B cell (primary cell): ENCODE measurements at regions not wholly inside any gene's neighbourhood (a gene's known extent, or its start where the extent isn't known, plus 50 kb on each side); places are given as distances from the start of the nearest gene placed in this dataset.

Experiments
- ATAC-seq: fragments of 200-7000 bp; cut with Tn5 transposase; one replicate; pipeline ENCODE4 v1.10.0; 2021; ENCODE audit warnings: low read depth, mild to moderate bottlenecking, moderate number of reproducible peaks, moderate library complexity
- CTCF ChIA-PET: fragments of 350-600 bp; sonication (Branson Sonifier 250); formaldehyde crosslinking; loops from one replicate; lab custom pipeline; 2021; ENCODE audit warnings: antibody characterized with exemption, inconsistent platforms; lab: Charles Lee
- POLR2A ChIA-PET: fragments of 350-600 bp; sonication (Branson Sonifier 250); formaldehyde crosslinking; loops from one replicate; lab custom pipeline; 2021; ENCODE audit warnings: antibody characterized with exemption; lab: Charles Lee
- DNase-seq: peaks from one replicate; pipeline ENCODE4 v3.0.0; 2013
- H2AFZ ChIP-seq: 2 replicates; pipeline ENCODE4 v1.6.1; 2012; ENCODE audit warnings: mild to moderate bottlenecking, low read depth, low read length; ENCODE audit not compliant: insufficient read depth, poor library complexity, severe bottlenecking
- H3K27ac ChIP-seq, 2 donors: 1 replicate in 1 of 2; 2 replicates in 1 of 2; pipeline ENCODE4 v1.5.1; 2012 to 2013; ENCODE audit warnings: low read length in 2 of 2, mild to moderate bottlenecking in 2 of 2, moderate library complexity in 1 of 2
- H3K27me3 ChIP-seq, 4 experiments: fragments of 200-600 bp in 1 of 4; sonication (generic) in 1 of 4; replicated peaks in 1 of 4; 1 replicate in 2 of 4; 2 replicates in 2 of 4; pipeline versions ENCODE4 v1.6.1 to v1.7.0; 2013 to 2016; ENCODE audit warnings: low read length in 3 of 4, mild to moderate bottlenecking in 2 of 4, mixed read lengths in 1 of 4, moderate library complexity in 1 of 4; ENCODE audit not compliant: insufficient read depth in 4 of 4, control insufficient read depth in 3 of 4; ENCODE audit errors: control extremely low read depth in 1 of 4
- H3K36me3 ChIP-seq, 2 experiments: replicated peaks in 1 of 2; 1 replicate in 1 of 2; 2 replicates in 1 of 2; pipeline versions ENCODE4 v1.6.1 to v1.7.1; 2013; ENCODE audit warnings: low read length in 1 of 2; ENCODE audit not compliant: insufficient read depth in 2 of 2, control insufficient read depth in 1 of 2; ENCODE audit errors: control extremely low read depth in 1 of 2, extremely low read depth in 1 of 2
- H3K4me1 ChIP-seq, 2 donors: fragments of 200-600 bp in 1 of 2; sonication (generic) in 1 of 2; 1 replicate in 1 of 2; 2 replicates in 1 of 2; pipeline versions ENCODE4 v1.5.1 to v1.6.1; 2013 to 2017; ENCODE audit warnings: low read length in 2 of 2; ENCODE audit not compliant: control insufficient read depth in 2 of 2, insufficient read depth in 2 of 2
- H3K4me2 ChIP-seq: replicated peaks from 2 replicates; pipeline ENCODE3; 2012; ENCODE audit warnings: mild to moderate bottlenecking, low read depth, low read length; ENCODE audit not compliant: poor library complexity, severe bottlenecking
- H3K4me3 ChIP-seq, 5 experiments: fragments of 200-600 bp in 1 of 5; sonication (generic) in 1 of 5; 1 replicate in 3 of 5; 2 replicates in 2 of 5; pipeline versions ENCODE4 v1.5.1 to v1.7.0; 2011 to 2016; ENCODE audit warnings: low read length in 4 of 5, mild to moderate bottlenecking in 4 of 5, low read depth in 2 of 5, control low read depth in 1 of 5, moderate library complexity in 1 of 5; ENCODE audit not compliant: insufficient read depth in 1 of 5; ENCODE audit errors: control extremely low read depth in 1 of 5, extremely low read depth in 1 of 5
- H3K79me2 ChIP-seq: fragments of 200-600 bp; sonication (generic); one replicate; pipeline ENCODE4 v1.6.0; 2016; ENCODE audit warnings: low read length; ENCODE audit not compliant: control insufficient read depth, insufficient read depth
- H3K9ac ChIP-seq: fragments of 200-600 bp; sonication (generic); 2 replicates; pipeline ENCODE4 v1.6.1; 2017; ENCODE audit warnings: mild to moderate bottlenecking, low read length, moderate library complexity
- H3K9me3 ChIP-seq, 3 donors: one replicate each; pipeline versions ENCODE4 v1.6.1 to v1.7.1; 2013; ENCODE audit warnings: low read length in 2 of 3; ENCODE audit not compliant: control insufficient read depth in 2 of 3, insufficient read depth in 1 of 3; ENCODE audit errors: control extremely low read depth in 1 of 3
- H4K20me1 ChIP-seq: 2 replicates; pipeline ENCODE4 v1.6.0; 2012; ENCODE audit warnings: mild to moderate bottlenecking, low read length; ENCODE audit not compliant: insufficient read depth, control insufficient read depth, poor library complexity, severe bottlenecking
- H3K27ac Mint-ChIP-seq: one replicate; pipeline ENCODE4 v1.8.0; 2021; ENCODE audit warnings: mixed read lengths
- H3K27me3 Mint-ChIP-seq: one replicate; pipeline ENCODE4 v1.8.0; 2021; ENCODE audit warnings: mixed read lengths
- H3K4me1 Mint-ChIP-seq: one replicate; pipeline ENCODE4 v1.8.0; 2021; ENCODE audit warnings: mixed read lengths
- H3K4me3 Mint-ChIP-seq: one replicate; pipeline ENCODE4 v1.8.0; 2021; ENCODE audit warnings: mixed read lengths
- H3K9me3 Mint-ChIP-seq: one replicate; pipeline ENCODE4 v1.8.0; 2022; ENCODE audit warnings: mixed read lengths; ENCODE audit not compliant: insufficient read depth
- EZH2 ChIP-seq: IDR thresholded peaks from 2 replicates; pipeline ENCODE4 v1.6.1; 2012; ENCODE audit warnings: borderline replicate concordance, low read depth, mild to moderate bottlenecking, moderate library complexity, low read length; ENCODE audit not compliant: insufficient read depth, poor library complexity, severe bottlenecking
- WGBS: methylation state at CpG from one replicate; pipeline ENCODE4 v1.1.5; 2013; ENCODE audit warnings: missing lambda C conversion rate; ENCODE audit not compliant: insufficient coverage; 5-methylcytosine and 5-hydroxymethylcytosine counted together
- intact Hi-C: fragments of 100-400 bp; cut with micrococcal nuclease; formaldehyde crosslinking; loops from one replicate; pipeline ENCODE4 v1.10.0; 2022
- TF ChIP-seq, protein P1 (sequence below): fragments of 200-600 bp; IDR thresholded peaks from one replicate; pipeline ENCODE4 v1.8.0; 2022; ENCODE audit warnings: antibody characterized with exemption, mild to moderate bottlenecking

DNA sequence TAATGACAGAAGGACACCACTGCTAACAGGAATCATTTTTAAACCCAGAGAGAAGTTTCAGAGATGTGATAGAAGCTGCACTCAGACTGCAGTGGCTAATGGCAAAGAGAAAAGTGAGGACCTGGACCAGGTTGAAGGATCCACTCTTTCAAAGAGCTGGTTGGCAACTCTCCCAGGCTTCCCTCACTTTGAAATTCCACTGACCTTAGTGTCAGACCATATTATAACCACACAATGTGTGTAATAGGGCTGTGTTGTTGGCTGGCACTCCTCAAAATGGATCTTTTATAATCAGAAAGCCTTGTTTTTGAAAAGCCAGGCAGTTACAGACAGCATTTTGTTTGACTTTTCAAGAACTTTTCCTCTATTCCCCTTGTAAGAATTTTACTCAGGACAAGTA, 280.7 kb downstream of the PRELID2 start:
- H3K9ac ChIP-seq, result no peak overlapping the region
- H3K27me3 ChIP-seq, result no peaks in the 10 kb centered on the region
- no peaks in the 10 kb centered on the region for H3K4me1 ChIP-seq
- H3K9me3 ChIP-seq, result no peaks in the 10 kb centered on the region
- ChIA-PET POLR2A (no interaction called here), CTCF (no interaction called here)
- TF ChIP-seq, protein P1, sequence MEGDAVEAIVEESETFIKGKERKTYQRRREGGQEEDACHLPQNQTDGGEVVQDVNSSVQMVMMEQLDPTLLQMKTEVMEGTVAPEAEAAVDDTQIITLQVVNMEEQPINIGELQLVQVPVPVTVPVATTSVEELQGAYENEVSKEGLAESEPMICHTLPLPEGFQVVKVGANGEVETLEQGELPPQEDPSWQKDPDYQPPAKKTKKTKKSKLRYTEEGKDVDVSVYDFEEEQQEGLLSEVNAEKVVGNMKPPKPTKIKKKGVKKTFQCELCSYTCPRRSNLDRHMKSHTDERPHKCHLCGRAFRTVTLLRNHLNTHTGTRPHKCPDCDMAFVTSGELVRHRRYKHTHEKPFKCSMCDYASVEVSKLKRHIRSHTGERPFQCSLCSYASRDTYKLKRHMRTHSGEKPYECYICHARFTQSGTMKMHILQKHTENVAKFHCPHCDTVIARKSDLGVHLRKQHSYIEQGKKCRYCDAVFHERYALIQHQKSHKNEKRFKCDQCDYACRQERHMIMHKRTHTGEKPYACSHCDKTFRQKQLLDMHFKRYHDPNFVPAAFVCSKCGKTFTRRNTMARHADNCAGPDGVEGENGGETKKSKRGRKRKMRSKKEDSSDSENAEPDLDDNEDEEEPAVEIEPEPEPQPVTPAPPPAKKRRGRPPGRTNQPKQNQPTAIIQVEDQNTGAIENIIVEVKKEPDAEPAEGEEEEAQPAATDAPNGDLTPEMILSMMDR, result no peak
- TF ChIP-seq EZH2, result no peak
- ATAC-seq, result no peak
- no peaks in the 10 kb centered on the region for H3K27me3 Mint-ChIP-seq
- no peak overlapping the region for H3K27ac Mint-ChIP-seq
- no peaks in the 10 kb centered on the region for H3K36me3 ChIP-seq
- H3K27ac ChIP-seq, result no peak overlapping the region
- H3K4me2 ChIP-seq, result no peak overlapping the region
- no peak overlapping the region for H3K4me3 Mint-ChIP-seq
- H3K9me3 Mint-ChIP-seq, result no peaks in the 10 kb centered on the region
- DNase-seq, result no peak
- intact Hi-C loops, result no loop called here
- H3K4me3 ChIP-seq, result no peak overlapping the region
- H3K79me2 ChIP-seq, result no peaks in the 10 kb centered on the region
- H4K20me1 ChIP-seq, result no peaks in the 10 kb centered on the region
- no peak overlapping the region for H2AFZ ChIP-seq
- H3K4me1 Mint-ChIP-seq, result no peaks in the 10 kb centered on the region

DNA sequence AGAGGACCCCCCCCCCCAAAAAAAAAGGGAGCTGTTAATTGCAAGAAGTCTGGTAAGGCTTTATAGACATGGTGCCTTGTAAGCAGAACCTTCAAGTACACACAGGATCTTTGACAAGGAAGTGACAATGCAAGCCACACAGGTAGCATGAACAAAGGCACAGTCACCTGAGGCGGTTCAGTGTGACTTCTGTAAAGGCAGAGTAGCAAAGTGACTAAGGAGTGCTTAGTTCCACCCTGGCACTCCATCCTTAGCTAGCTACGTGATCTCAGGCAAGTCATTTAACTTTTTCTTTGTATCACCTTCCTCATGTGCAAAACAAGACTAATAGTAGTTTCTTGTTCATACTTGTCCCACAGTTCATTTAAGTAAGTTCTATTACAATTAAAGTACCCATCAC, 282.0 kb downstream of the PRELID2 start:
- Mint-ChIP-seq H3K27ac (no peak overlapping the region), H3K27me3 (no peaks in the 10 kb centered on the region), H3K9me3 (peaks cover 4% of the 10 kb centered on the region), H3K4me1 (no peaks in the 10 kb centered on the region), H3K4me3 (no peak overlapping the region)
- no peak overlapping the region for H3K4me3 ChIP-seq
- no peak for TF ChIP-seq EZH2
- TF ChIP-seq, protein P1, result no peak
- ChIA-PET CTCF (no interaction called here), POLR2A (no interaction called here)
- WGBS, result 100% methylated on average over 1 of the region's 2 CpGs
- intact Hi-C loops, result no loop called here
- H2AFZ ChIP-seq, result no peak overlapping the region
- no peaks in the 10 kb centered on the region for H3K36me3 ChIP-seq
- DNase-seq (no peak), ATAC-seq (no peak)
- H4K20me1 ChIP-seq, result no peaks in the 10 kb centered on the region
- H3K4me2 ChIP-seq, result no peak overlapping the region
- no peaks in the 10 kb centered on the region for H3K27me3 ChIP-seq
- H3K4me1 ChIP-seq, result no peaks in the 10 kb centered on the region
- H3K27ac ChIP-seq, result no peak overlapping the region
- no peaks in the 10 kb centered on the region for H3K79me2 ChIP-seq
- no peaks in the 10 kb centered on the region for H3K9me3 ChIP-seq
- no peak overlapping the region for H3K9ac ChIP-seq
